ENCODE measurements at regions not wholly inside any gene's neighbourhood (a gene's known extent, or its start where the extent isn't known, plus 50 kb on each side); places are given as distances from the start of the nearest gene placed in this dataset.

GRCh38 chr9:85368781-85369180, 373.0 kb downstream of the AGTPBP1 start:
- DNase-seq (no peak), ATAC-seq (ENCODE audit: low read depth) (no peak)
- Histone ChIP-seq H3K9me1 (ENCODE audit: insufficient read depth, low read length) (no peaks in the 10 kb centered on the region), H3K27me3 (ENCODE audit: control insufficient read depth, insufficient read depth, low read length) (no peaks in the 10 kb centered on the region), H3K18ac (ENCODE audit: low read depth, low read length) (no peak overlapping the region), H4K5ac (ENCODE audit: low read depth, low read length) (no peak overlapping the region), H3K23ac (ENCODE audit: low read depth, low read length) (no peak overlapping the region), H3K9ac (ENCODE audit: low read depth, low read length) (no peak overlapping the region), H2AK9ac (replicated peaks; ENCODE audit: low read depth, low read length, poor library complexity) (no peak overlapping the region), H3K4me2 (ENCODE audit: low read depth, low read length) (no peak overlapping the region), H3K4ac (ENCODE audit: low read depth, low read length) (no peak overlapping the region), H2BK120ac (ENCODE audit: low read depth, low read length) (no peak overlapping the region), H3K4me3 (ENCODE audit: insufficient read depth, low read depth, low read length) (no peak overlapping the region), H2AK5ac (ENCODE audit: low read depth, low read length) (no peak overlapping the region), H4K20me1 (ENCODE audit: insufficient read depth, low read length) (no peaks in the 10 kb centered on the region), H2BK15ac (ENCODE audit: low read depth, low read length) (no peak overlapping the region), H3K14ac (replicated peaks; ENCODE audit: low read depth, low read length) (no peak overlapping the region), H4K91ac (ENCODE audit: insufficient read depth, low read depth, low read length) (no peak overlapping the region), H3K36me3 (ENCODE audit: control insufficient read depth, insufficient read depth, low read length) (no peaks in the 10 kb centered on the region), H4K8ac (ENCODE audit: low read depth in 2 of 2, low read length in 2 of 2) (no peak overlapping the region), H3K56ac (ENCODE audit: extremely low read depth, insufficient read depth, low read length) (no peak overlapping the region), H2BK5ac (ENCODE audit: low read depth, low read length, poor library complexity, severe bottlenecking) (no peak overlapping the region), H3K27ac (ENCODE audit: insufficient read depth, low read length) (no peak overlapping the region), H2BK20ac (ENCODE audit: low read depth, low read length) (no peak overlapping the region), H3K79me1 (ENCODE audit: low read depth in 1 of 2, low read length in 2 of 2) (no peaks in the 10 kb centered on the region), H3K4me1 (ENCODE audit: control insufficient read depth, insufficient read depth, low read length) (no peaks in the 10 kb centered on the region), H2AFZ (replicated peaks; ENCODE audit: low read length, poor library complexity) (no peak overlapping the region), H3K9me3 (ENCODE audit: control insufficient read depth, insufficient read depth, low read length) (peaks cover 5% of the 10 kb centered on the region; the same call in 1 of the 2 replicates)
- TF ChIP-seq NFE2L2 (IDR thresholded peaks at IDR 0.05; ENCODE audit: low read depth, low read length) (no peak), CEBPB (IDR thresholded peaks at IDR 0.05; ENCODE audit: low read depth, low read length) (no peak)
- ChIA-PET POLR2A (ENCODE audit: unreplicated experiment) (no interaction called here), CTCF (no interaction called here)
- dilution Hi-C loops (cut with HindIII; ENCODE audit: low sequenced_read_pairs, unreplicated experiment) (no loop called here), in situ Hi-C loops (cut with MboI; ENCODE audit: low sequenced_read_pairs) (no loop called here), intact Hi-C loops (cut with micrococcal nuclease) (no loop called here)
- no TSS peak for BruUV-seq (replicated peaks)
- WGBS, 2 experiments (ENCODE audit: extremely low coverage in 2 of 2, insufficient read length in 1 of 2), result no CpG with 5 or more reads among the region's 1 CpG
